Mesendoderm (in vitro differentiated cells): ENCODE measurements at regions not wholly inside any gene's neighbourhood (a gene's known extent, or its start where the extent isn't known, plus 50 kb on each side); places are given as distances from the start of the nearest gene placed in this dataset.
"Not testable (repeated sequence)": the region's sequence is repeated elsewhere in the genome, so short reads cannot be mapped to it uniquely, and the experiment has no call there.

Source experiments
- DNase-seq: peaks from one replicate; pipeline ENCODE4 v3.0.0; 2013
- H2AK5ac ChIP-seq: 2 replicates; pipeline ENCODE4 v1.6.1; 2013; ENCODE audit warnings: low read length, inconsistent platforms
- H2BK120ac ChIP-seq: 2 replicates; pipeline ENCODE4 v1.6.1; 2013; ENCODE audit warnings: low read depth, mild to moderate bottlenecking, low read length, moderate library complexity, mixed read lengths
- H2BK15ac ChIP-seq: replicated peaks from 2 replicates; pipeline ENCODE4 v1.6.1; 2013; ENCODE audit warnings: low read depth, mild to moderate bottlenecking, moderate library complexity
- H2BK5ac ChIP-seq: 2 replicates; pipeline ENCODE4 v1.6.1; 2013; ENCODE audit warnings: low read length, inconsistent platforms
- H3K18ac ChIP-seq: 2 replicates; pipeline ENCODE4 v1.6.1; 2013; ENCODE audit warnings: mild to moderate bottlenecking, low read length, mixed read lengths
- H3K23ac ChIP-seq: one replicate; pipeline ENCODE4 v1.6.1; 2013; ENCODE audit warnings: low read length
- H3K27ac ChIP-seq: 2 replicates; pipeline ENCODE4 v1.5.1; 2013; ENCODE audit warnings: low read depth, mild to moderate bottlenecking, inconsistent platforms, low read length, moderate library complexity
- H3K27me3 ChIP-seq: 2 replicates; pipeline ENCODE4 v1.6.1; 2013; ENCODE audit warnings: low read length, control low read depth, mild to moderate bottlenecking, inconsistent platforms; ENCODE audit not compliant: insufficient read depth, poor library complexity
- H3K36me3 ChIP-seq: 2 replicates; pipeline ENCODE4 v1.6.1; 2013; ENCODE audit warnings: low read length, inconsistent platforms; ENCODE audit not compliant: control insufficient read depth, insufficient read depth
- H3K4ac ChIP-seq: one replicate; pipeline ENCODE4 v1.6.1; 2013; ENCODE audit warnings: low read depth, mild to moderate bottlenecking, low read length, moderate library complexity
- H3K4me1 ChIP-seq: 2 replicates; pipeline ENCODE4 v1.6.1; 2013; ENCODE audit warnings: low read depth, low read length, inconsistent platforms; ENCODE audit not compliant: control insufficient read depth
- H3K4me2 ChIP-seq: 2 replicates; pipeline ENCODE4 v1.6.1; 2013; ENCODE audit warnings: low read length
- H3K4me3 ChIP-seq: 2 replicates; pipeline ENCODE4 v1.5.1; 2013; ENCODE audit warnings: mild to moderate bottlenecking, low read length
- H3K56ac ChIP-seq: one replicate; pipeline ENCODE4 v1.6.1; 2013; ENCODE audit warnings: low read length
- H3K79me1 ChIP-seq: 2 replicates; pipeline ENCODE4 v1.6.1; 2013; ENCODE audit warnings: low read length, inconsistent platforms
- H3K79me2 ChIP-seq: 2 replicates; pipeline ENCODE4 v1.6.1; 2013; ENCODE audit warnings: mild to moderate bottlenecking, low read length; ENCODE audit not compliant: control insufficient read depth, insufficient read depth
- H3K9ac ChIP-seq: 2 replicates; pipeline ENCODE4 v1.6.1; 2013; ENCODE audit warnings: low read length, inconsistent platforms
- H4K5ac ChIP-seq: one replicate; pipeline ENCODE4 v1.6.1; 2013; ENCODE audit warnings: low read length
- H4K8ac ChIP-seq: one replicate; pipeline ENCODE4 v1.6.1; 2013; ENCODE audit warnings: low read depth, mild to moderate bottlenecking, control low read depth, low read length, moderate library complexity
- WGBS: extraction: QIAGEN DNeasy Blood & Tissue Kit; methylation state at CpG from one replicate; pipeline ENCODE4 v1.1.7; 2013; ENCODE audit warnings: low lambda C conversion rate, missing lambda C conversion rate; ENCODE audit not compliant: insufficient coverage; ENCODE audit errors: extremely low coverage; 5-methylcytosine and 5-hydroxymethylcytosine counted together

- Histone ChIP-seq H2AK5ac (no peak overlapping the region), H2BK15ac (no peak overlapping the region), H3K4me2 (no peak overlapping the region), H3K27ac (no peak overlapping the region), H3K4me1 (no peaks in the 10 kb centered on the region), H3K23ac (no peak overlapping the region), H3K36me3 (no peaks in the 10 kb centered on the region), H3K79me2 (no peaks in the 10 kb centered on the region), H3K27me3 (no peaks in the 10 kb centered on the region), H3K18ac (no peak overlapping the region), H2BK5ac (no peak overlapping the region), H3K56ac (no peak overlapping the region), H3K4me3 (no peak overlapping the region), H3K79me1 (no peaks in the 10 kb centered on the region), H3K4ac (no peak overlapping the region), H3K9ac (no peak overlapping the region), H4K8ac (no peak overlapping the region), H2BK120ac (no peak overlapping the region), H4K5ac (no peak overlapping the region)
- WGBS: no CpG with 5 or more reads among the region's 7 CpGs
- no peak for DNase-seq
Observed at GRCh38 chr1:184820218-184820750, 65.6 kb upstream of the EDEM3 start.

GRCh38 chr1:184818646-184819045, 64.0 kb upstream of the EDEM3 start:
- Histone ChIP-seq H2AK5ac (no peak overlapping the region), H3K9ac (no peak overlapping the region), H2BK120ac (no peak overlapping the region), H3K18ac (no peak overlapping the region), H2BK5ac (no peak overlapping the region), H4K8ac (no peak overlapping the region), H3K56ac (no peak overlapping the region), H3K23ac (no peak overlapping the region), H2BK15ac (no peak overlapping the region), H3K79me2 (no peaks in the 10 kb centered on the region), H3K4me1 (no peaks in the 10 kb centered on the region), H3K4me3 (no peak overlapping the region), H3K27ac (no peak overlapping the region), H3K27me3 (no peaks in the 10 kb centered on the region), H3K4me2 (no peak overlapping the region), H3K4ac (no peak overlapping the region), H3K36me3 (no peaks in the 10 kb centered on the region), H3K79me1 (no peaks in the 10 kb centered on the region), H4K5ac (no peak overlapping the region)
- WGBS: no CpG with 5 or more reads among the region's 7 CpGs
- no peak for DNase-seq

GRCh38 chr1:184817003-184817402, 62.3 kb upstream of the EDEM3 start:
- H3K4me1 ChIP-seq, H2BK5ac ChIP-seq, H3K4me3 ChIP-seq, DNase-seq, H3K27ac ChIP-seq, H2BK120ac ChIP-seq, H3K79me2 ChIP-seq, H3K79me1 ChIP-seq, H2AK5ac ChIP-seq, H3K4ac ChIP-seq, H4K5ac ChIP-seq, H3K27me3 ChIP-seq, H3K56ac ChIP-seq, H3K18ac ChIP-seq, H3K36me3 ChIP-seq, H2BK15ac ChIP-seq, H3K9ac ChIP-seq, H3K23ac ChIP-seq, H4K8ac ChIP-seq, H3K4me2 ChIP-seq: not testable (repeated sequence)
- no CpG with 5 or more reads among the region's 2 CpGs for WGBS

GRCh38 chr1:184813528-184814089, 59.0 kb upstream of the EDEM3 start:
- Histone ChIP-seq H3K4ac (no peak overlapping the region), H3K79me2 (no peaks in the 10 kb centered on the region), H3K23ac (no peak overlapping the region), H2BK120ac (no peak overlapping the region), H4K8ac (no peak overlapping the region), H3K56ac (no peak overlapping the region), H3K4me1 (no peaks in the 10 kb centered on the region), H3K18ac (no peak overlapping the region), H2BK15ac (no peak overlapping the region), H4K5ac (no peak overlapping the region), H2AK5ac (no peak overlapping the region), H3K4me2 (no peak overlapping the region), H3K27me3 (no peaks in the 10 kb centered on the region), H3K9ac (no peak overlapping the region), H3K27ac (no peak overlapping the region), H3K4me3 (no peak overlapping the region), H3K79me1 (no peaks in the 10 kb centered on the region), H3K36me3 (no peaks in the 10 kb centered on the region), H2BK5ac (no peak overlapping the region)
- no CpG with 5 or more reads among the region's 2 CpGs for WGBS
- peak; percentile 44 for DNase-seq

GRCh38 chr1:184811439-184812111, 56.9 kb upstream of the EDEM3 start:
- Histone ChIP-seq H4K5ac (no peak overlapping the region), H2BK5ac (no peak overlapping the region), H3K4me3 (no peak overlapping the region), H2BK15ac (no peak overlapping the region), H3K4me2 (no peak overlapping the region), H3K56ac (no peak overlapping the region), H2BK120ac (no peak overlapping the region), H3K79me2 (no peaks in the 10 kb centered on the region), H3K27ac (no peak overlapping the region), H3K4ac (no peak overlapping the region), H3K4me1 (no peaks in the 10 kb centered on the region), H3K79me1 (no peaks in the 10 kb centered on the region), H4K8ac (no peak overlapping the region), H3K9ac (no peak overlapping the region), H3K36me3 (no peaks in the 10 kb centered on the region), H3K27me3 (no peaks in the 10 kb centered on the region), H2AK5ac (no peak overlapping the region), H3K18ac (no peak overlapping the region), H3K23ac (no peak overlapping the region)
- no peak for DNase-seq
- WGBS: no CpG with 5 or more reads among the region's 19 CpGs
